T-cell (primary cell): ENCODE measurements at regions not wholly inside any gene's neighbourhood (a gene's known extent, or its start where the extent isn't known, plus 50 kb on each side); places are given as distances from the start of the nearest gene placed in this dataset.

Source experiments
- ATAC-seq, 4 experiments: fragments of 200-7000 bp in 3 of 4; fragments of 150-1000 bp in 1 of 4; cut with Tn5 transposase; replicated peaks in 1 of 4; 1 replicate in 3 of 4; 2 replicates in 1 of 4; pipeline ENCODE4 v1.10.0; 2021; ENCODE audit warnings: moderate library complexity in 3 of 4, mild to moderate bottlenecking in 2 of 4, moderate number of reproducible peaks in 1 of 4
- CTCF ChIA-PET, 2 donors: fragments of 300-600 bp; sonication (Branson Sonifier 250); formaldehyde crosslinking; loops; one replicate each; lab custom pipeline; 2022; ENCODE audit warnings: antibody characterized with exemption in 2 of 2; lab: Charles Lee
- POLR2A ChIA-PET, 2 donors: fragments of 300-600 bp; sonication (Branson Sonifier 250); formaldehyde crosslinking; loops; one replicate each; lab custom pipeline; 2022; ENCODE audit warnings: antibody characterized with exemption in 2 of 2; lab: Charles Lee
- DNase-seq, 35 experiments: peaks; one replicate each; pipeline versions ENCODE4 v3.0.0 to v3.0.0-alpha.2; 2013 to 2023
- H3K27ac ChIP-seq: one replicate; pipeline ENCODE4 v1.5.1; 2013; ENCODE audit warnings: low read length
- H3K27me3 ChIP-seq, 2 experiments: replicated peaks in 1 of 2; 1 replicate in 1 of 2; 2 replicates in 1 of 2; pipeline versions ENCODE4 v1.6.1 to v1.7.0; 2013; ENCODE audit warnings: low read length in 1 of 2, mixed read lengths in 1 of 2; ENCODE audit not compliant: control insufficient read depth in 2 of 2, insufficient read depth in 2 of 2; ENCODE audit errors: extremely low read depth in 1 of 2
- H3K36me3 ChIP-seq, 2 donors: 1 replicate in 1 of 2; 2 replicates in 1 of 2; pipeline versions ENCODE4 v1.6.1 to v1.7.0; 2013; ENCODE audit warnings: low read length in 1 of 2; ENCODE audit not compliant: control insufficient read depth in 2 of 2, insufficient read depth in 1 of 2; ENCODE audit errors: extremely low read depth in 1 of 2
- H3K4me1 ChIP-seq, 2 experiments: 1 replicate in 1 of 2; 2 replicates in 1 of 2; pipeline versions ENCODE4 v1.6.1 to v1.7.0; 2013; ENCODE audit warnings: low read length in 2 of 2, mixed read lengths in 1 of 2; ENCODE audit not compliant: insufficient read depth in 2 of 2, control insufficient read depth in 1 of 2; ENCODE audit errors: extremely low read depth in 1 of 2
- H3K4me3 ChIP-seq, 2 donors: 1 replicate in 1 of 2; 2 replicates in 1 of 2; pipeline versions ENCODE4 v1.5.1 to v1.7.0; 2013; ENCODE audit warnings: mild to moderate bottlenecking in 2 of 2, low read length in 1 of 2, moderate library complexity in 1 of 2; ENCODE audit not compliant: control insufficient read depth in 1 of 2; ENCODE audit errors: extremely low read depth in 1 of 2
- H3K9me3 ChIP-seq: 2 replicates; pipeline ENCODE4 v1.7.0; 2013
- H3K27ac Mint-ChIP-seq, 2 donors: one replicate each; pipeline ENCODE4 v1.8.0; 2020 to 2021; ENCODE audit warnings: mild to moderate bottlenecking in 2 of 2, mixed read lengths in 2 of 2
- H3K27me3 Mint-ChIP-seq, 2 donors: one replicate each; pipeline ENCODE4 v1.8.0; 2021 to 2022; ENCODE audit warnings: mixed read lengths in 2 of 2
- H3K36me3 Mint-ChIP-seq: one replicate; pipeline ENCODE4 v1.8.0; 2021; ENCODE audit warnings: mixed read lengths
- H3K4me1 Mint-ChIP-seq, 3 donors: one replicate each; pipeline ENCODE4 v1.8.0; 2020 to 2022; ENCODE audit warnings: mixed read lengths in 3 of 3, mild to moderate bottlenecking in 1 of 3
- H3K4me3 Mint-ChIP-seq, 3 donors: one replicate each; pipeline ENCODE4 v1.8.0; 2020 to 2022; ENCODE audit warnings: mild to moderate bottlenecking in 3 of 3, mixed read lengths in 3 of 3, moderate library complexity in 3 of 3
- H3K9me3 Mint-ChIP-seq, 3 donors: one replicate each; pipeline ENCODE4 v1.8.0; 2020 to 2022; ENCODE audit warnings: mixed read lengths in 3 of 3
- WGBS: methylation state at CpG from one replicate; pipeline ENCODE4 v1.1.5; 2013; ENCODE audit warnings: missing lambda C conversion rate; ENCODE audit not compliant: insufficient coverage; 5-methylcytosine and 5-hydroxymethylcytosine counted together

DNA sequence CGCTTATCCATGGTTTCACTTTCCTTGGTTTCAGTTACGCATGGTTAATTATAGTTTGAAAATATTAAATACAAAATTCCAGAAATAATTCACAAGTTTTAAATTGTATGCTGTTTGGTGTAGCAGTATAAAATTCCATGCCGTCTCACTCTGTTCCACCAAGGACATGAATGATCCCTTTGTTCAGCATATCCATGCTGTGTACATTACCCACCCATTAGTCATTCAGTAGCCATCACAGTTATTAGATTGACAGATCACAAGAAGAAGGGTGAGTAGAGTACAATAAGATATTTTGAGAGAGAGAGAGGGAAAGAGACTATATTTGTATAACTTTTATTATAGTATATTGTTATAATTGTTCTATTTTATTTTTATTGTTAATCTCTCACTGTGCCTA, 535.5 kb downstream of the SQOR start:
- H3K27ac Mint-ChIP-seq: no peak overlapping the region
- H3K9me3 Mint-ChIP-seq: peaks cover 10 to 31% (median 21%) of the 10 kb centered on the region in 3 donors
- Histone ChIP-seq H3K27ac (no peak overlapping the region), H3K4me3 (no peak overlapping the region), H3K4me1 (no peaks in the 10 kb centered on the region), H3K36me3 (no peaks in the 10 kb centered on the region), H3K27me3 (no peaks in the 10 kb centered on the region), H3K9me3 (no peaks in the 10 kb centered on the region)
- ChIA-PET CTCF (no interaction called here), POLR2A (interaction anchor here in 1 of 2 donors (0.6 kb wide), 1 partner anchor 10 kb away, joined by 3 read pairs; no protein-coding TSS in a partner anchor)
- no peak for DNase-seq
- WGBS: no CpG with 5 or more reads among the region's 3 CpGs
- H3K27me3 Mint-ChIP-seq: no peaks in the 10 kb centered on the region
- no peak overlapping the region for H3K4me3 Mint-ChIP-seq
- no peaks in the 10 kb centered on the region for H3K36me3 Mint-ChIP-seq
- ATAC-seq: no peak
- H3K4me1 Mint-ChIP-seq: no peaks in the 10 kb centered on the region

DNA sequence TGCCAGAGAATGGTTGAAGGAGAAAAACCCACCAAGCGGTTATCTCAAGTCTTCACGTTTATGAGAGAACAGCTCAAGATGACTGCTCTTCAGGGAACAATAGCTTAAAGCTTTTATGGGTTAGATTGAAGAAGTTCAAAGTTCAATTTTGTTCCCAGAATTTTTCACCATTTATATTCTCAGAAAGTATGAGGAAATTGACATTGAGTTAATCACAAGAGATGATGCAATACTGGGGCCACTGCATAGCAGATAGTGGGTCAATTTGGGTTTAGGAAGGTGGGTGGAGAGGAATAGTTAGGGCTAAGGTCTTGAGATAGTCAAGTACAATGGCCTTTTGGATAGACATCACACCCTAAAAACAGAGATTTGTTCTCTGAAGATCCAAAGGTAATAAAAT, 539.3 kb downstream of the SQOR start:
- no peaks in the 10 kb centered on the region for H3K9me3 ChIP-seq
- no peaks in the 10 kb centered on the region for H3K27me3 ChIP-seq
- H3K4me1 ChIP-seq: no peaks in the 10 kb centered on the region
- no peak for ATAC-seq
- no peak for DNase-seq
- no CpG with 5 or more reads among the region's 2 CpGs for WGBS
- no peak overlapping the region for H3K4me3 ChIP-seq
- no peaks in the 10 kb centered on the region for H3K27me3 Mint-ChIP-seq
- H3K4me1 Mint-ChIP-seq: no peaks in the 10 kb centered on the region
- peaks cover 9 to 23% (median 9%) of the 10 kb centered on the region in 3 donors for H3K9me3 Mint-ChIP-seq
- H3K27ac Mint-ChIP-seq: no peak overlapping the region
- no peaks in the 10 kb centered on the region for H3K36me3 Mint-ChIP-seq
- H3K4me3 Mint-ChIP-seq: no peak overlapping the region
- POLR2A ChIA-PET: no interaction called here
- no peaks in the 10 kb centered on the region for H3K36me3 ChIP-seq
- CTCF ChIA-PET: interaction anchor here in 1 of 2 donors (0.6 kb wide), 1 partner anchor 27 kb away, joined by 3 read pairs; no protein-coding TSS in a partner anchor
- no peak overlapping the region for H3K27ac ChIP-seq

DNA sequence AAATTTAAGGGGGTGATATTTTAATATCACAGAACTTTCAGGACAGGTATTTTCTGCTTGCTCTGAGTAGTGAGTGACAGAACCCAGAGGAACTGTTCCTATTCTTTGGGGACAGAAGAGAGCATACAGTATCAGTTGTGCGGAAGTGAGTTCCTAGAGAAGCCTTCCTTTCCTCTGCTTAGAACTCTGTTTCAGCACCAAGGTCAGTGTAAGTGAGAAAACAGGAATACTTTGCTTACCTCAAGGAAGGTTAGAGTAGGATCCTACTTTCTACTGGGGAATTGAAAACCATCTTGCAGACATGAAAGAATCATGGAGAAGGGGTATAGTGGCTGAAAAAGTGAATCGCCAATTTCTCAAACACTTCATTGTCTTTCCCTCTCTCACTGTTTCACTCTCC, 542.4 kb downstream of the SQOR start:
- H3K36me3 Mint-ChIP-seq: no peaks in the 10 kb centered on the region
- Histone ChIP-seq H3K27me3 (no peaks in the 10 kb centered on the region), H3K9me3 (no peaks in the 10 kb centered on the region), H3K27ac (no peak overlapping the region), H3K4me1 (no peaks in the 10 kb centered on the region), H3K36me3 (no peaks in the 10 kb centered on the region), H3K4me3 (no peak overlapping the region)
- peaks cover 5 to 31% (median 16%) of the 10 kb centered on the region in 3 donors for H3K9me3 Mint-ChIP-seq
- WGBS: no CpG with 5 or more reads among the region's 2 CpGs
- ChIA-PET CTCF (no interaction called here), POLR2A (no interaction called here)
- DNase-seq (no peak), ATAC-seq (no peak)
- H3K27ac Mint-ChIP-seq: no peak overlapping the region
- no peaks in the 10 kb centered on the region for H3K27me3 Mint-ChIP-seq
- no peak overlapping the region for H3K4me3 Mint-ChIP-seq
- no peaks in the 10 kb centered on the region for H3K4me1 Mint-ChIP-seq

- ATAC-seq (no peak), DNase-seq (no peak)
- no peak overlapping the region for H3K4me3 Mint-ChIP-seq
- no peak overlapping the region for H3K27ac Mint-ChIP-seq
- H3K4me1 ChIP-seq: no peaks in the 10 kb centered on the region
- H3K27me3 Mint-ChIP-seq: no peaks in the 10 kb centered on the region
- no peaks in the 10 kb centered on the region for H3K36me3 Mint-ChIP-seq
- H3K36me3 ChIP-seq: no peaks in the 10 kb centered on the region
- H3K27ac ChIP-seq: no peak overlapping the region
- H3K9me3 Mint-ChIP-seq: peaks cover 12 to 34% (median 22%) of the 10 kb centered on the region in 3 donors
- no peaks in the 10 kb centered on the region for H3K9me3 ChIP-seq
- CTCF ChIA-PET: no interaction called here
- no peaks in the 10 kb centered on the region for H3K4me1 Mint-ChIP-seq
- H3K4me3 ChIP-seq: no peak overlapping the region
- no CpG with 5 or more reads among the region's 1 CpG for WGBS
- H3K27me3 ChIP-seq: peaks cover 0 to 2% of the 10 kb centered on the region in 2 experiments
- POLR2A ChIA-PET: no interaction called here
These were observed 543.3 kb downstream of the SQOR start for GRCh38 chr15:46178138-46178537.

DNA sequence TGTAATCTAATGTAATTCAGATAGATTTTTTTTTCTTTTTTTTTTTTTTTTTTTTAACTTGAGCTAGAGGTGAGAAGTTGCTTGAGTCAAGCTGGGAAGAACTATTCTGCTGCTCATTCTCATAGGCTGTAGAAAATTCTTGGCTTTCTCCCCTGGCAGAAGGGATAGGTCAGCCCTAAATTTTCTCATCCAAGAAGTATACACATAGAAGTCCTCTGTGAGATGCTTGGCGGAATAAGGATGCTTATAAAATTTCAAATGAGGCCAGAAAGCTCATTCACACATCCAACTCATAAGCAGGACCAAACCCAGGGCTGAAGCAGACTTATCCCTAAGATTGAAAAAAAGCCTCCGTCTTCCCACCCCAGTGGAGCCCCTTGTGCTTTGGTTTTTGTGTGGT, 572.5 kb downstream of the SQOR start:
- CTCF ChIA-PET: no interaction called here
- Mint-ChIP-seq H3K36me3 (no peaks in the 10 kb centered on the region), H3K9me3 (peaks cover 4 to 27% (median 17%) of the 10 kb centered on the region in 3 donors), H3K27me3 (no peaks in the 10 kb centered on the region), H3K4me3 (no peak overlapping the region), H3K27ac (no peak overlapping the region), H3K4me1 (no peaks in the 10 kb centered on the region)
- Histone ChIP-seq H3K9me3 (no peaks in the 10 kb centered on the region), H3K4me1 (no peaks in the 10 kb centered on the region), H3K36me3 (no peaks in the 10 kb centered on the region), H3K27ac (no peak overlapping the region), H3K27me3 (no peaks in the 10 kb centered on the region), H3K4me3 (no peak overlapping the region)
- DNase-seq (no peak), ATAC-seq (no peak)
- POLR2A ChIA-PET: no interaction called here
- WGBS: no CpG with 5 or more reads among the region's 2 CpGs

- DNase-seq: no peak
- Mint-ChIP-seq H3K4me3 (no peak overlapping the region), H3K9me3 (peaks cover 9 to 15% (median 12%) of the 10 kb centered on the region in 3 donors), H3K4me1 (no peaks in the 10 kb centered on the region), H3K27ac (no peak overlapping the region), H3K27me3 (no peaks in the 10 kb centered on the region), H3K36me3 (no peaks in the 10 kb centered on the region)
- ChIA-PET POLR2A (no interaction called here), CTCF (no interaction called here)
- Histone ChIP-seq H3K27ac (no peak overlapping the region), H3K4me3 (no peak overlapping the region), H3K9me3 (no peaks in the 10 kb centered on the region), H3K27me3 (no peaks in the 10 kb centered on the region), H3K4me1 (no peaks in the 10 kb centered on the region), H3K36me3 (no peaks in the 10 kb centered on the region)
- ATAC-seq: no peak
These were observed 578.7 kb downstream of the SQOR start for GRCh38 chr15:46213551-46213950.

GRCh38 chr15:46222826-46223225, 588.0 kb downstream of the SQOR start:
- Mint-ChIP-seq H3K4me1 (no peaks in the 10 kb centered on the region), H3K9me3 (peaks cover 2 to 18% (median 8%) of the 10 kb centered on the region in 3 donors), H3K27me3 (no peaks in the 10 kb centered on the region), H3K36me3 (no peaks in the 10 kb centered on the region), H3K4me3 (no peak overlapping the region), H3K27ac (no peak overlapping the region)
- no peaks in the 10 kb centered on the region for H3K4me1 ChIP-seq
- ChIA-PET POLR2A (no interaction called here), CTCF (no interaction called here)
- no peaks in the 10 kb centered on the region for H3K27me3 ChIP-seq
- WGBS: no CpG with 5 or more reads among the region's 2 CpGs
- H3K27ac ChIP-seq: no peak overlapping the region
- H3K36me3 ChIP-seq: no peaks in the 10 kb centered on the region
- ATAC-seq (no peak), DNase-seq (no peak)
- no peak overlapping the region for H3K4me3 ChIP-seq
- no peaks in the 10 kb centered on the region for H3K9me3 ChIP-seq
